ENCODE measurements at regions not wholly inside any gene's neighbourhood (a gene's known extent, or its start where the extent isn't known, plus 50 kb on each side); places are given as distances from the start of the nearest gene placed in this dataset.

DNA sequence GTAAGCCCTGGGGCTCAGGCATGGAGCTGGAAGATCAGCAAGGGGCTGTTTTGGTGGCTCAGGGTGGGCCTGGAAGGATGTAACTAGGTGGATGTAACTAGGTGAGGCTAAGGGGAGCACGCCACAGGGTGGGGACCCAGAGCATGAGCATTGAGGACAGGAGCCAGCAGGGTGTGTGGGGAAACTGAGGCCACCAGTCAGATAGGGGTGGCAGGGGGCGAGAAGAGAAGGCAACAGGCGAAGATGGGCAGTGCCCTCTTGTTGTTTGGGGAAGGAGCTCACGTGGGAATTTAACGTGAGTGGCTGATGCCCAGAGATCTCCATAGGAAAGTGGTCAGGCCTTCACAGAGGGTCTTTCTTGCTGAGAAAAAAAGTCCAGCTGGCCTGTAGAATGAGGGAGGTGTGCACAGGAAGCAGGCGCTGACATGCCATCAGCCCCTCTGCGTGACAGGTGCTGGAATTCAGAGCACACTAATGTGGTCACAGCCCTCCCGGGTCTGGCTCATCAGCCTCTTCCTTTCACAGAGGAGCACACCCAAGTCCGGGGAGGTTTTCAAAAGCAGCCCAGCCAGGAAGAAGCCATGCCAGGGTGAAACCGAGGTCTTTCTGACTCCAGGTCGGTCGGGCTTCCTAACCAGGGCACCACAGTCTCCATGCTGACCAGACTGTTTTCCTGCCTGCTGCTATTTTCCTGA lies 54.6 kb upstream of the PAX6 start:
- no peak overlapping the region for H3K9ac ChIP-seq (replicated peaks in 1 of 4; ENCODE audit: extremely low read depth in 1 of 4, low read depth in 3 of 4, low read length in 3 of 4)
- FAIRE-seq: no peak
- peaks cover 0 to 6% (median 0%) of the 10 kb centered on the region in 4 experiments; a peak in 4 of 7 replicates for H3K27me3 ChIP-seq (replicated peaks in 1 of 4; ENCODE audit: control insufficient read depth in 3 of 4, extremely low read depth in 1 of 4, insufficient read depth in 3 of 4, low read length in 3 of 4)
- no peak for TF ChIP-seq POU5F1 (IDR thresholded peaks at IDR 0.05; ENCODE audit: low read depth, low read length)
- no peak for TF ChIP-seq BACH1 (IDR thresholded peaks at IDR 0.05; ENCODE audit: low read length)
- TF ChIP-seq RFX5 (IDR thresholded peaks at IDR 0.05; ENCODE audit: borderline replicate concordance, low read depth, low read length): no peak
- no peak for TF ChIP-seq ZNF274 (IDR thresholded peaks at IDR 0.05; ENCODE audit: borderline replicate concordance, extremely low read depth, low read length)
- no peak for TF ChIP-seq SRF (IDR thresholded peaks at IDR 0.05; ENCODE audit: low read depth, low read length)
- TF ChIP-seq JUND (IDR thresholded peaks at IDR 0.05; ENCODE audit: low read length): no peak
- no peak for TF ChIP-seq EZH2 (IDR thresholded peaks at IDR 0.05; ENCODE audit: low read depth, low read length, severe bottlenecking)
- TF ChIP-seq, protein P1, sequence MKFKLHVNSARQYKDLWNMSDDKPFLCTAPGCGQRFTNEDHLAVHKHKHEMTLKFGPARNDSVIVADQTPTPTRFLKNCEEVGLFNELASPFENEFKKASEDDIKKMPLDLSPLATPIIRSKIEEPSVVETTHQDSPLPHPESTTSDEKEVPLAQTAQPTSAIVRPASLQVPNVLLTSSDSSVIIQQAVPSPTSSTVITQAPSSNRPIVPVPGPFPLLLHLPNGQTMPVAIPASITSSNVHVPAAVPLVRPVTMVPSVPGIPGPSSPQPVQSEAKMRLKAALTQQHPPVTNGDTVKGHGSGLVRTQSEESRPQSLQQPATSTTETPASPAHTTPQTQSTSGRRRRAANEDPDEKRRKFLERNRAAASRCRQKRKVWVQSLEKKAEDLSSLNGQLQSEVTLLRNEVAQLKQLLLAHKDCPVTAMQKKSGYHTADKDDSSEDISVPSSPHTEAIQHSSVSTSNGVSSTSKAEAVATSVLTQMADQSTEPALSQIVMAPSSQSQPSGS (IDR thresholded peaks at IDR 0.05; ENCODE audit: low read length): no peak
- TF ChIP-seq KDM5A (IDR thresholded peaks at IDR 0.05; ENCODE audit: low read length): no peak
- TF ChIP-seq EGR1 (IDR thresholded peaks at IDR 0.05; ENCODE audit: borderline replicate concordance, low read depth, low read length): no peak
- TF ChIP-seq SIX5 (IDR thresholded peaks at IDR 0.05; ENCODE audit: low read depth, low read length): no peak
- TF ChIP-seq NANOG (IDR thresholded peaks at IDR 0.05; ENCODE audit: insufficient read depth, low read depth, low read length, poor library complexity, severe bottlenecking): no peak

More for the DNA sequence above, 54.6 kb upstream of the PAX6 start:
- no peak overlapping the region for H3K4me3 ChIP-seq (ENCODE audit: extremely low read depth in 1 of 4, insufficient read depth in 2 of 4, low read depth in 3 of 4, low read length in 4 of 4)
- H3K9me3 ChIP-seq (ENCODE audit: insufficient read depth in 2 of 2, low read depth in 1 of 2, low read length in 1 of 2): no peaks in the 10 kb centered on the region; a peak in 1 of 4 replicates
- DNase-seq (ENCODE audit: low read depth in 1 of 2, low spot score in 2 of 2): peak in 1 of 2 experiments; percentile 36
- H4K5ac ChIP-seq (ENCODE audit: insufficient read length, low read depth, low read length): no peak overlapping the region
- no peak overlapping the region for H3K4ac ChIP-seq (replicated peaks; ENCODE audit: insufficient read length, low read depth, low read length)
- no peak overlapping the region for H3K4me2 ChIP-seq (ENCODE audit: insufficient read depth in 1 of 2, low read depth in 2 of 2, low read length in 2 of 2)
- no peak overlapping the region for H2AFZ ChIP-seq (ENCODE audit: low read length)
- H2AK5ac ChIP-seq (ENCODE audit: low read depth, low read length): 0 out of 2 replicates have a peak overlapping the region, but pooled peaks have one; percentile 42
- H2BK120ac ChIP-seq (replicated peaks; ENCODE audit: low read depth, low read length): no peak overlapping the region
- peaks cover under 1 to 11% (median 10%) of the 10 kb centered on the region in 4 experiments; a peak in 5 of 7 replicates for H3K4me1 ChIP-seq (replicated peaks in 1 of 4; ENCODE audit: control insufficient read depth in 3 of 4, insufficient read depth in 4 of 4, low read length in 3 of 4)
- H3K79me2 ChIP-seq (ENCODE audit: control insufficient read depth in 1 of 2, insufficient read depth in 2 of 2, low read length in 2 of 2): no peaks in the 10 kb centered on the region
- no peak overlapping the region for H3K27ac ChIP-seq (ENCODE audit: low read depth, low read length)
- H4K20me1 ChIP-seq (replicated peaks in 1 of 2; ENCODE audit: control insufficient read depth in 1 of 2, insufficient read depth in 2 of 2, low read length in 2 of 2): no peaks in the 10 kb centered on the region
- no peak overlapping the region for H3K14ac ChIP-seq (ENCODE audit: insufficient read length)
- peak overlapping the region; percentile 50 for H2BK12ac ChIP-seq (ENCODE audit: low read depth, low read length)
- H3K36me3 ChIP-seq (ENCODE audit: control insufficient read depth in 2 of 4, insufficient read depth in 4 of 4, low read length in 3 of 4): peaks cover 0 to 4% (median 0%) of the 10 kb centered on the region in 4 experiments; a peak in 1 of 8 replicates
- ChIA-PET POLR2A (ENCODE audit: partially characterized antibody) (no interaction called here), CTCF (ENCODE audit: partially characterized antibody) (interaction anchor here (0.6 to 2.0 kb wide), 12 partner anchors 9 to 300 kb away, joined by 3 to 9 read pairs (median 3); no protein-coding TSS in a partner anchor)
- no peak overlapping the region for H3K18ac ChIP-seq (ENCODE audit: extremely low read depth, low read length)
- H2BK15ac ChIP-seq (ENCODE audit: low read length): no peak overlapping the region
- WGBS, 2 experiments (ENCODE audit: extremely low coverage in 1 of 2, insufficient coverage in 1 of 2, insufficient read length in 1 of 2, insufficient replicate concordance in 2 of 2, low coverage in 1 of 2, low lambda C conversion rate in 2 of 2, missing lambda C conversion rate in 1 of 2): 93% methylated on average over 12 of the region's 12 CpGs; no CpG with 5 or more reads in 1 of the 2 experiments
- H3K23ac ChIP-seq (ENCODE audit: insufficient read length): no peak overlapping the region
- no peak overlapping the region for H4K8ac ChIP-seq (ENCODE audit: extremely low read depth, insufficient read depth, low read length)
- H4K91ac ChIP-seq (replicated peaks; ENCODE audit: insufficient read length, low read length): peak overlapping the region; percentile 10
- no peaks in the 10 kb centered on the region for H3K79me1 ChIP-seq (ENCODE audit: low read depth, low read length)
- H2BK20ac ChIP-seq (ENCODE audit: low read length): peak overlapping the region; percentile 36; the same call in 1 of the 2 replicates
- H3K56ac ChIP-seq (replicated peaks; ENCODE audit: insufficient read length, low read depth, low read length): no peak overlapping the region
- H3K23me2 ChIP-seq (ENCODE audit: low read depth, low read length): no peaks in the 10 kb centered on the region
- no peak overlapping the region for H2BK5ac ChIP-seq (ENCODE audit: low read depth, low read length)

Measured in H1 (cell line).